ENCODE measurements at regions not wholly inside any gene's neighbourhood (a gene's known extent, or its start where the extent isn't known, plus 50 kb on each side); places are given as distances from the start of the nearest gene placed in this dataset.

- DNase-seq (ENCODE audit: low spot score) = no peak
- Mint-ChIP-seq H3K36me3 (ENCODE audit: low read depth) (no peaks in the 10 kb centered on the region), H3K27me3 (ENCODE audit: low read depth) (peaks cover 3% of the 10 kb centered on the region), H3K27ac (ENCODE audit: unreplicated experiment) (no peak overlapping the region), H3K4me3 (ENCODE audit: unreplicated experiment) (no peak overlapping the region), H3K4me1 (ENCODE audit: low read depth) (no peaks in the 10 kb centered on the region), H3K9me3 (ENCODE audit: low read depth) (no peaks in the 10 kb centered on the region)
- no peak for TF ChIP-seq CTCF (IDR thresholded peaks at IDR 0.05)
Measured at GRCh38 chr18:29074147-29074546, 897.2 kb upstream of the CDH2 start.

- TF ChIP-seq CTCF (IDR thresholded peaks at IDR 0.05) = no peak
- Mint-ChIP-seq H3K9me3 (ENCODE audit: low read depth) (no peaks in the 10 kb centered on the region), H3K36me3 (ENCODE audit: low read depth) (no peaks in the 10 kb centered on the region), H3K4me3 (ENCODE audit: unreplicated experiment) (no peak overlapping the region), H3K4me1 (ENCODE audit: low read depth) (no peaks in the 10 kb centered on the region), H3K27me3 (ENCODE audit: low read depth) (peaks cover 3% of the 10 kb centered on the region), H3K27ac (ENCODE audit: unreplicated experiment) (no peak overlapping the region)
- DNase-seq (ENCODE audit: low spot score) = no peak
Measured at GRCh38 chr18:29071869-29072268, 894.9 kb upstream of the CDH2 start.

- no peak for DNase-seq (ENCODE audit: low spot score)
- no peak for TF ChIP-seq CTCF (IDR thresholded peaks at IDR 0.05)
- Mint-ChIP-seq H3K27ac (ENCODE audit: unreplicated experiment) (no peak overlapping the region), H3K9me3 (ENCODE audit: low read depth) (no peaks in the 10 kb centered on the region), H3K4me3 (ENCODE audit: unreplicated experiment) (no peak overlapping the region), H3K36me3 (ENCODE audit: low read depth) (no peaks in the 10 kb centered on the region), H3K4me1 (ENCODE audit: low read depth) (no peaks in the 10 kb centered on the region), H3K27me3 (ENCODE audit: low read depth) (peaks cover 2% of the 10 kb centered on the region)
Measured at GRCh38 chr18:29063346-29063745, 886.4 kb upstream of the CDH2 start.

GRCh38 chr18:29062921-29063320 lies 886.0 kb upstream of the CDH2 start:
- H3K27ac Mint-ChIP-seq (ENCODE audit: unreplicated experiment) = no peak overlapping the region

GRCh38 chr18:29060349-29060748 lies 883.4 kb upstream of the CDH2 start:
- Mint-ChIP-seq H3K27ac (ENCODE audit: unreplicated experiment) (no peak overlapping the region), H3K4me3 (ENCODE audit: unreplicated experiment) (no peak overlapping the region), H3K9me3 (ENCODE audit: low read depth) (no peaks in the 10 kb centered on the region), H3K4me1 (ENCODE audit: low read depth) (no peaks in the 10 kb centered on the region), H3K27me3 (ENCODE audit: low read depth) (peaks cover 2% of the 10 kb centered on the region), H3K36me3 (ENCODE audit: low read depth) (no peaks in the 10 kb centered on the region)
- no peak for DNase-seq (ENCODE audit: low spot score)
- TF ChIP-seq CTCF (IDR thresholded peaks at IDR 0.05) = no peak

More at GRCh38 chr18:29062921-29063320, 886.0 kb upstream of the CDH2 start:
- Mint-ChIP-seq H3K9me3 (ENCODE audit: low read depth) (no peaks in the 10 kb centered on the region), H3K4me1 (ENCODE audit: low read depth) (no peaks in the 10 kb centered on the region), H3K27me3 (ENCODE audit: low read depth) (peaks cover 2% of the 10 kb centered on the region), H3K36me3 (ENCODE audit: low read depth) (no peaks in the 10 kb centered on the region), H3K4me3 (ENCODE audit: unreplicated experiment) (no peak overlapping the region)
- DNase-seq (ENCODE audit: low spot score) = no peak
- no peak for TF ChIP-seq CTCF (IDR thresholded peaks at IDR 0.05)
